Ascending aorta (tissue), 2 donors: ENCODE measurements at regions not wholly inside any gene's neighbourhood (a gene's known extent, or its start where the extent isn't known, plus 50 kb on each side); places are given as distances from the start of the nearest gene placed in this dataset.

Experiments
- DNase-seq, 2 donors: peaks; one replicate each; pipeline ENCODE4 v3.0.0-alpha.2; 2019; ENCODE audit warnings: low spot score in 2 of 2
- H3K27ac ChIP-seq, 2 donors: fragments of 200-600 bp; sonication (generic); one replicate each; pipeline ENCODE4 v1.5.1; 2016 to 2017; ENCODE audit warnings: mild to moderate bottlenecking in 1 of 2
- H3K27me3 ChIP-seq: fragments of 200-600 bp; sonication (generic); one replicate; pipeline ENCODE4 v1.5.1; 2017
- H3K36me3 ChIP-seq, 2 donors: fragments of 200-600 bp; sonication (generic); one replicate each; pipeline ENCODE4 v1.5.1; 2016
- H3K4me1 ChIP-seq, 2 donors: fragments of 200-600 bp; sonication (generic); one replicate each; pipeline ENCODE4 v1.5.1; 2016 to 2017; ENCODE audit warnings: mild to moderate bottlenecking in 1 of 2
- H3K4me3 ChIP-seq, 2 donors: fragments of 200-600 bp; sonication (generic); one replicate each; pipeline ENCODE4 v1.5.1; 2016 to 2017; ENCODE audit warnings: mild to moderate bottlenecking in 1 of 2
- H3K9me3 ChIP-seq, 2 donors: fragments of 200-600 bp; sonication (generic); one replicate each; pipeline ENCODE4 v1.5.1; 2016
- intact Hi-C: fragments of 100-400 bp; cut with DNase I; formaldehyde crosslinking; loops from one replicate; pipeline ENCODE4 v1.15.1; 2023
- TF ChIP-seq, protein P1 (sequence below), 3 experiments: fragments of 200-600 bp in 2 of 3; fragments of 450-650 bp in 1 of 3; sonication (generic) in 2 of 3; IDR thresholded peaks; one replicate each; pipeline ENCODE4 v1.5.1; 2016 to 2019; ENCODE audit warnings: antibody characterized with exemption in 3 of 3, mild to moderate bottlenecking in 1 of 3, moderate library complexity in 1 of 3

DNA sequence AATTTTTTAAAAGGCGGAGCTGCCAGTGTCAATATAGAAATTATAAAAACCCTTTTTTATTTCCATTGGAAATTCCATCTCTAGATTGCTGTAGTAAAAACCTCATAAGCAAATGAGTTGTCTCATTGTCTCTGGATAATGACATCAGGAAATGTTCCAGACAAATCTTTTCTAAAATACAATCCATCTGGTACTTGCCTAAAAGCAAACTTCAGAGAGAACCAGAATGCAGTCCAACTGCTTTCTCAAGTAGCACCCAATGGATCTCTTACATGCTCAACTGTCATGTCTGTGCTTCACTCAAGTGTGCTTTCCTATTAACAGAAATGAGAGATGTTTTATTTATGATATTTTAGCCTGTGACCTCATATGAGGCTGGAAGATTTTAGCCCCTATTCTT, 399.6 kb upstream of the NDST3 start:
- DNase-seq, result no peak
- TF ChIP-seq, protein P1, sequence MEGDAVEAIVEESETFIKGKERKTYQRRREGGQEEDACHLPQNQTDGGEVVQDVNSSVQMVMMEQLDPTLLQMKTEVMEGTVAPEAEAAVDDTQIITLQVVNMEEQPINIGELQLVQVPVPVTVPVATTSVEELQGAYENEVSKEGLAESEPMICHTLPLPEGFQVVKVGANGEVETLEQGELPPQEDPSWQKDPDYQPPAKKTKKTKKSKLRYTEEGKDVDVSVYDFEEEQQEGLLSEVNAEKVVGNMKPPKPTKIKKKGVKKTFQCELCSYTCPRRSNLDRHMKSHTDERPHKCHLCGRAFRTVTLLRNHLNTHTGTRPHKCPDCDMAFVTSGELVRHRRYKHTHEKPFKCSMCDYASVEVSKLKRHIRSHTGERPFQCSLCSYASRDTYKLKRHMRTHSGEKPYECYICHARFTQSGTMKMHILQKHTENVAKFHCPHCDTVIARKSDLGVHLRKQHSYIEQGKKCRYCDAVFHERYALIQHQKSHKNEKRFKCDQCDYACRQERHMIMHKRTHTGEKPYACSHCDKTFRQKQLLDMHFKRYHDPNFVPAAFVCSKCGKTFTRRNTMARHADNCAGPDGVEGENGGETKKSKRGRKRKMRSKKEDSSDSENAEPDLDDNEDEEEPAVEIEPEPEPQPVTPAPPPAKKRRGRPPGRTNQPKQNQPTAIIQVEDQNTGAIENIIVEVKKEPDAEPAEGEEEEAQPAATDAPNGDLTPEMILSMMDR (IDR thresholded peaks at IDR 0.05), result no peak
- intact Hi-C loops, result no loop called here
- no peaks in the 10 kb centered on the region for H3K36me3 ChIP-seq
- H3K27me3 ChIP-seq, result no peaks in the 10 kb centered on the region
- no peak overlapping the region for H3K27ac ChIP-seq
- H3K9me3 ChIP-seq, result no peaks in the 10 kb centered on the region
- no peaks in the 10 kb centered on the region for H3K4me1 ChIP-seq
- no peak overlapping the region for H3K4me3 ChIP-seq

GRCh38 chr4:117637347-117637746, 396.9 kb upstream of the NDST3 start:
- TF ChIP-seq, protein P1 (IDR thresholded peaks at IDR 0.05), result no peak

GRCh38 chr4:117640836-117641235, 393.4 kb upstream of the NDST3 start:
- H3K27ac ChIP-seq, result no peak overlapping the region
- H3K36me3 ChIP-seq, result no peaks in the 10 kb centered on the region
- no peak for DNase-seq
- no peak overlapping the region for H3K4me3 ChIP-seq
- H3K9me3 ChIP-seq, result no peaks in the 10 kb centered on the region
- intact Hi-C loops, result no loop called here
- TF ChIP-seq, protein P1 (IDR thresholded peaks at IDR 0.05), result no peak
- H3K4me1 ChIP-seq, result no peaks in the 10 kb centered on the region
- H3K27me3 ChIP-seq, result no peaks in the 10 kb centered on the region

More at GRCh38 chr4:117637347-117637746, 396.9 kb upstream of the NDST3 start:
- intact Hi-C loops, result no loop called here
- no peak overlapping the region for H3K4me3 ChIP-seq
- H3K36me3 ChIP-seq, result no peaks in the 10 kb centered on the region
- no peaks in the 10 kb centered on the region for H3K27me3 ChIP-seq
- H3K9me3 ChIP-seq, result no peaks in the 10 kb centered on the region
- DNase-seq, result no peak
- no peaks in the 10 kb centered on the region for H3K4me1 ChIP-seq
- no peak overlapping the region for H3K27ac ChIP-seq

DNA sequence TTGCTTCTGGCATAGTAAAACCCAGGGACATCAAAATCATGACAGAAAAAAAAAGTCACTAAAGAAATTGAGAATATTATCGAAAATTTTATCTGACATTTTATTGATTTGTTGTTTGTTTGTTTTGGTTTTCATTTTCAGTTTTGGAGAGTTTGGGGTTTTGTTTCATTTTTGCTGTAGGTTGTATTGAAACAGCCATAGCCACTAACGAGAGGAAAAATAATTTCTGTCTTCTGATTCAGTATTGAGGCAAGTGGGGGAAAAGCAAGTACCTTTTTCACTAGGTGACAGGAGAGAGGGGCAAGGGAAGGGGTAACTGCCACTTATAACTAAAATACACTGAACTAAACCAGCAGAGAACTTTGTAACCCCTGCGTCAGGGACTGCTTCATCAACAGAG, 392.8 kb upstream of the NDST3 start:
- intact Hi-C loops, result no loop called here
- Histone ChIP-seq H3K36me3 (no peaks in the 10 kb centered on the region), H3K9me3 (no peaks in the 10 kb centered on the region), H3K4me1 (no peaks in the 10 kb centered on the region), H3K27me3 (no peaks in the 10 kb centered on the region), H3K4me3 (no peak overlapping the region), H3K27ac (no peak overlapping the region)
- TF ChIP-seq, protein P1 (IDR thresholded peaks at IDR 0.05), result no peak
- no peak for DNase-seq

DNA sequence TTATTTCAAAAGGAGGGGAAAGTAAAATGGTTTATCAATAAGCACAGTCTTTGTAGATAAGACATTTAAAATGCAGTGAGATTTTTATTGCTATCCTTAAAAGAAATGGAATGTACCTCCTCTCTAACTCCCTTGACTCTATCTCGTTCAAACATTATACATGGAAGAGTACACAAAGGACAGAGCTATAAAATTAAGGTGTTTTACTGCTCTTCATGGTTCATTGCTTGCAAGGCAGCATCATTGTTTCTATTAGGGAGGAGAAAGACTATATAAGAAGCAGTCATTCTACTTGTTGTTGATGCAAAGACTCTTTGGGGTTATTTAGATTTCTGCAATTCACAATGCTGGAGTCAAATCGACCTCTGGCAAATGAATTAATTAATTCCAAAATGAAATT, 380.2 kb upstream of the NDST3 start:
- Histone ChIP-seq H3K9me3 (no peaks in the 10 kb centered on the region), H3K4me3 (no peak overlapping the region), H3K4me1 (no peaks in the 10 kb centered on the region), H3K36me3 (no peaks in the 10 kb centered on the region), H3K27me3 (no peaks in the 10 kb centered on the region), H3K27ac (no peak overlapping the region)
- intact Hi-C loops, result no loop called here
- TF ChIP-seq, protein P1 (IDR thresholded peaks at IDR 0.05), result no peak
- no peak for DNase-seq

DNA sequence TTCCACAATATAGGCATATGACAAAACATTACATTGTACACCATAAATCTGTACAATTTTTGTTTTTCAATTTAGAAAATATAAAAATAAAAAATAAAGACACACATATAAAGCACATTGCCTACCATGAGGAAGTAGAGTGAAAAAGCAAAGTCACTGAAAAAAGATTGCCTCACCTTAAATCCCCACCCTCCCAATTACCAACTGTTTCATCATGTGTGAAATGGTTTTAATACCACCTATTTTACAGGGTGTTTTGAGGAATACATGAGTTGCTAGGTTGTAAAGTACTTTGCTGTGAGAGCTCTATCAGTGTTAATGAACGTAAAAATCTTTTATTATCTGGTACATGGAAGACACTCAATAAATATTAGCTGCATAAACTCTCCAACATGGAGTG, 373.6 kb upstream of the NDST3 start:
- no peaks in the 10 kb centered on the region for H3K9me3 ChIP-seq
- no peaks in the 10 kb centered on the region for H3K4me1 ChIP-seq
- no peak overlapping the region for H3K27ac ChIP-seq
- DNase-seq, result no peak
- H3K4me3 ChIP-seq, result no peak overlapping the region
- intact Hi-C loops, result no loop called here
- TF ChIP-seq, protein P1 (IDR thresholded peaks at IDR 0.05), result no peak
- H3K36me3 ChIP-seq, result no peaks in the 10 kb centered on the region
- H3K27me3 ChIP-seq, result no peaks in the 10 kb centered on the region
